ENCODE measurements at regions not wholly inside any gene's neighbourhood (a gene's known extent, or its start where the extent isn't known, plus 50 kb on each side); places are given as distances from the start of the nearest gene placed in this dataset.

- intact Hi-C loops (cut with DNase I), result no loop called here
- no peak for ATAC-seq
These were observed 346.8 kb downstream of the ATP23 start for GRCh38 chr12:58288190-58288589.

GRCh38 chr12:58291106-58291505 is 349.7 kb downstream of the ATP23 start:
- Histone ChIP-seq H3K27me3 (no peaks in the 10 kb centered on the region), H3K27ac (no peak overlapping the region), H3K36me3 (no peaks in the 10 kb centered on the region), H3K4me3 (no peak overlapping the region), H3K9me3 (no peaks in the 10 kb centered on the region), H3K4me1 (no peaks in the 10 kb centered on the region)
- DNase-seq, result no peak
- intact Hi-C loops (cut with DNase I), result no loop called here
- TF ChIP-seq POLR2A (IDR thresholded peaks at IDR 0.05), result no peak
- TF ChIP-seq CTCF (IDR thresholded peaks at IDR 0.05), result no peak
- 83 to 93% (median 89%) methylated on average over 1 of the region's 1 CpG for WGBS, 4 donors
- ATAC-seq, result no peak

More at GRCh38 chr12:58288190-58288589, 346.8 kb downstream of the ATP23 start:
- H3K27me3 ChIP-seq, result no peaks in the 10 kb centered on the region
- peak in 2 of 5 donors; percentile 26 to 29 for DNase-seq
- TF ChIP-seq POLR2A (IDR thresholded peaks at IDR 0.05), result no peak
- TF ChIP-seq CTCF (IDR thresholded peaks at IDR 0.05), result no peak
- no peaks in the 10 kb centered on the region for H3K36me3 ChIP-seq
- H3K27ac ChIP-seq, result no peak overlapping the region
- H3K9me3 ChIP-seq, result no peaks in the 10 kb centered on the region
- H3K4me3 ChIP-seq, result no peak overlapping the region
- H3K4me1 ChIP-seq, result peaks cover 0 to 9% (median 0%) of the 10 kb centered on the region in 12 donors
- WGBS, 4 donors, result 70 to 82% (median 79%) methylated on average over 6 of the region's 6 CpGs

- no peak for DNase-seq
- H3K27me3 ChIP-seq, result no peaks in the 10 kb centered on the region
- ATAC-seq, result no peak
- no peak overlapping the region for H3K4me3 ChIP-seq
- no peaks in the 10 kb centered on the region for H3K4me1 ChIP-seq
- TF ChIP-seq CTCF (IDR thresholded peaks at IDR 0.05) (no peak), POLR2A (IDR thresholded peaks at IDR 0.05) (no peak)
- H3K9me3 ChIP-seq, result no peaks in the 10 kb centered on the region
- WGBS, 4 donors, result 96 to 99% (median 97%) methylated on average over 2 of the region's 2 CpGs
- intact Hi-C loops (cut with DNase I), result no loop called here
- no peaks in the 10 kb centered on the region for H3K36me3 ChIP-seq
- H3K27ac ChIP-seq, result no peak overlapping the region
These were observed 352.1 kb downstream of the ATP23 start for GRCh38 chr12:58293308-58293982.

- intact Hi-C loops (cut with DNase I), result loop anchor here in 1 of 10 donors (5.0 kb wide), 1 partner anchor 118 kb away; no protein-coding TSS in a partner anchor
- ATAC-seq, result no peak
- WGBS, 4 donors, result 87 to 96% (median 88%) methylated on average over 1 of the region's 1 CpG
These were observed 353.9 kb downstream of the ATP23 start for GRCh38 chr12:58295268-58295667.

More at GRCh38 chr12:58295268-58295667, 353.9 kb downstream of the ATP23 start:
- Histone ChIP-seq H3K36me3 (no peaks in the 10 kb centered on the region), H3K27me3 (no peaks in the 10 kb centered on the region), H3K4me3 (no peak overlapping the region), H3K9me3 (no peaks in the 10 kb centered on the region), H3K4me1 (no peaks in the 10 kb centered on the region), H3K27ac (no peak overlapping the region)
- DNase-seq, result no peak
- TF ChIP-seq CTCF (IDR thresholded peaks at IDR 0.05), result no peak
- no peak for TF ChIP-seq POLR2A (IDR thresholded peaks at IDR 0.05)
